ENCODE measurements at regions not wholly inside any gene's neighbourhood (a gene's known extent, or its start where the extent isn't known, plus 50 kb on each side); places are given as distances from the start of the nearest gene placed in this dataset.

DNA sequence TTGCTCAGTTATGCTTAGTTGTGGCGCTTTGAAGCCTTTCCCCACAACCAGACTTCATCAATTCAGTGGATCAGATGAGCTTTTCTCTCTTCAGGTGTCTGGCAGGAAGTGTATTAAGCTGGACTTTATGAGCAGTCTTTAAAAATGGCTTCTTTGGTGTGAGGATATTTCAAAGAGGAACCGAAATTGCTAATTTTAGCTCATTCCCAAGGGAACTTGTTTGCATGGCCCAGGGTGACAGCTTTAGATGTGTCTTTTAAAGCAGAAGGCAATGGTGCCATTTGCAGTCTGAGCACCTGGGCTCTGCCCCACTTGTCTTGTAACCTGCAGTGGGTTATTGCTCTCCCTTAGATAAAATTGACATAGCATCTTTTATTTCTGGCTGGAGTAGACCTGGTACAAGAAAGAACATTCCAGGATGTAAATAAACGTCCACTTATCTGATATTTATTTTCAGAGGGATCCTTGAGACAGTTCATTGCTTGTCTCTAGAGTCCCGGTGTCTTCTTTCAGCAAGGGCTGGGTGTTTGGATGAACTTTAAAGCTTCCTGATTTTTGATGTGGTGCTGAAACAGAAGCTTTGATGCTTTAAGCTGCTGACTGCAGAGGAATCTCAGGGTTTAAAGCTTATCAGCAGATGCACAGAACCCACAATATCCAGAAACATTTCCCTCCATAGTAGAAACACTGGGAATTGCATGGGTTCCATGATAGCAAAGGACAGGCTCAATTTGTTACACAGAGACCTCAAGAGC lies 241.7 kb downstream of the ADGRL2 start:
- Histone ChIP-seq H3K9me3 (no peaks in the 10 kb centered on the region), H3K36me3 (no peaks in the 10 kb centered on the region), H3K27ac (no peak overlapping the region), H3K4me1 (no peaks in the 10 kb centered on the region), H3K4me3 (no peak overlapping the region), H3K27me3 (ENCODE audit: low read depth) (no peaks in the 10 kb centered on the region)
- no peak for ATAC-seq
- intact Hi-C loops (cut with DNase I), result no loop called here
- DNase-seq, result no peak
- TF ChIP-seq, protein P1, sequence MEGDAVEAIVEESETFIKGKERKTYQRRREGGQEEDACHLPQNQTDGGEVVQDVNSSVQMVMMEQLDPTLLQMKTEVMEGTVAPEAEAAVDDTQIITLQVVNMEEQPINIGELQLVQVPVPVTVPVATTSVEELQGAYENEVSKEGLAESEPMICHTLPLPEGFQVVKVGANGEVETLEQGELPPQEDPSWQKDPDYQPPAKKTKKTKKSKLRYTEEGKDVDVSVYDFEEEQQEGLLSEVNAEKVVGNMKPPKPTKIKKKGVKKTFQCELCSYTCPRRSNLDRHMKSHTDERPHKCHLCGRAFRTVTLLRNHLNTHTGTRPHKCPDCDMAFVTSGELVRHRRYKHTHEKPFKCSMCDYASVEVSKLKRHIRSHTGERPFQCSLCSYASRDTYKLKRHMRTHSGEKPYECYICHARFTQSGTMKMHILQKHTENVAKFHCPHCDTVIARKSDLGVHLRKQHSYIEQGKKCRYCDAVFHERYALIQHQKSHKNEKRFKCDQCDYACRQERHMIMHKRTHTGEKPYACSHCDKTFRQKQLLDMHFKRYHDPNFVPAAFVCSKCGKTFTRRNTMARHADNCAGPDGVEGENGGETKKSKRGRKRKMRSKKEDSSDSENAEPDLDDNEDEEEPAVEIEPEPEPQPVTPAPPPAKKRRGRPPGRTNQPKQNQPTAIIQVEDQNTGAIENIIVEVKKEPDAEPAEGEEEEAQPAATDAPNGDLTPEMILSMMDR (IDR thresholded peaks at IDR 0.05), result no peak
